ENCODE measurements at regions not wholly inside any gene's neighbourhood (a gene's known extent, or its start where the extent isn't known, plus 50 kb on each side); places are given as distances from the start of the nearest gene placed in this dataset.

GRCh38 chr9:10961883-10962282 lies 349.1 kb upstream of the PTPRD start:
- no peak for TF ChIP-seq POLR2AphosphoS5 (IDR thresholded peaks at IDR 0.05)
- no peak for TF ChIP-seq EP300 (IDR thresholded peaks at IDR 0.05)
- no peak for TF ChIP-seq CTCF (IDR thresholded peaks at IDR 0.05)
- no peak for TF ChIP-seq POLR2A (IDR thresholded peaks at IDR 0.05)

All from suprapubic skin (tissue), 4 donors.